Activated CD8-positive, alpha-beta T cell treated with anti-CD3 and anti-CD28 coated beads for 36 hours (primary cell): ENCODE measurements at regions not wholly inside any gene's neighbourhood (a gene's known extent, or its start where the extent isn't known, plus 50 kb on each side); places are given as distances from the start of the nearest gene placed in this dataset.

Source experiments
- ATAC-seq: fragments of 200-7000 bp; cut with Tn5 transposase; one replicate; pipeline ENCODE4 v1.10.0; 2021; ENCODE audit warnings: mild to moderate bottlenecking, moderate library complexity
- CTCF ChIA-PET: fragments of 350-600 bp; sonication (Branson Sonifier 250); formaldehyde crosslinking; loops from one replicate; lab custom pipeline; 2021; ENCODE audit warnings: antibody characterized with exemption; lab: Charles Lee
- POLR2A ChIA-PET: fragments of 350-600 bp; sonication (Branson Sonifier 250); formaldehyde crosslinking; loops from one replicate; lab custom pipeline; 2021; ENCODE audit warnings: antibody characterized with exemption; lab: Charles Lee
- DNase-seq: peaks from one replicate; pipeline ENCODE4 v3.0.0-alpha.2; 2020
- H3K27ac Mint-ChIP-seq: one replicate; pipeline ENCODE4 v1.8.0; 2021; ENCODE audit warnings: mild to moderate bottlenecking, mixed read lengths
- H3K27me3 Mint-ChIP-seq: one replicate; pipeline ENCODE4 v1.8.0; 2021; ENCODE audit warnings: mixed read lengths
- H3K36me3 Mint-ChIP-seq: one replicate; pipeline ENCODE4 v1.8.0; 2021; ENCODE audit warnings: low read depth, mixed read lengths
- H3K4me1 Mint-ChIP-seq: one replicate; pipeline ENCODE4 v1.8.0; 2021; ENCODE audit warnings: low read depth, mixed read lengths
- H3K4me3 Mint-ChIP-seq: one replicate; pipeline ENCODE4 v1.8.0; 2021; ENCODE audit warnings: mild to moderate bottlenecking, moderate library complexity, mixed read lengths
- H3K9me3 Mint-ChIP-seq: one replicate; pipeline ENCODE4 v1.8.0; 2021; ENCODE audit warnings: mixed read lengths
- intact Hi-C: fragments of 100-400 bp; cut with micrococcal nuclease; formaldehyde crosslinking; loops from one replicate; pipeline ENCODE4 v1.10.0; 2022
- TF ChIP-seq, protein P1 (sequence below): fragments of 200-600 bp; IDR thresholded peaks from one replicate; pipeline ENCODE4 v1.8.0; 2022; ENCODE audit warnings: antibody characterized with exemption, mild to moderate bottlenecking

GRCh38 chr1:221565711-221566110, 176.2 kb downstream of the DUSP10 start:
- ChIA-PET POLR2A (no interaction called here), CTCF (no interaction called here)
- Mint-ChIP-seq H3K27me3 (peaks cover under 1% of the 10 kb centered on the region), H3K36me3 (no peaks in the 10 kb centered on the region), H3K9me3 (no peaks in the 10 kb centered on the region), H3K4me3 (no peak overlapping the region), H3K4me1 (no peaks in the 10 kb centered on the region), H3K27ac (no peak overlapping the region)
- DNase-seq (no peak), ATAC-seq (no peak)
- TF ChIP-seq, protein P1, sequence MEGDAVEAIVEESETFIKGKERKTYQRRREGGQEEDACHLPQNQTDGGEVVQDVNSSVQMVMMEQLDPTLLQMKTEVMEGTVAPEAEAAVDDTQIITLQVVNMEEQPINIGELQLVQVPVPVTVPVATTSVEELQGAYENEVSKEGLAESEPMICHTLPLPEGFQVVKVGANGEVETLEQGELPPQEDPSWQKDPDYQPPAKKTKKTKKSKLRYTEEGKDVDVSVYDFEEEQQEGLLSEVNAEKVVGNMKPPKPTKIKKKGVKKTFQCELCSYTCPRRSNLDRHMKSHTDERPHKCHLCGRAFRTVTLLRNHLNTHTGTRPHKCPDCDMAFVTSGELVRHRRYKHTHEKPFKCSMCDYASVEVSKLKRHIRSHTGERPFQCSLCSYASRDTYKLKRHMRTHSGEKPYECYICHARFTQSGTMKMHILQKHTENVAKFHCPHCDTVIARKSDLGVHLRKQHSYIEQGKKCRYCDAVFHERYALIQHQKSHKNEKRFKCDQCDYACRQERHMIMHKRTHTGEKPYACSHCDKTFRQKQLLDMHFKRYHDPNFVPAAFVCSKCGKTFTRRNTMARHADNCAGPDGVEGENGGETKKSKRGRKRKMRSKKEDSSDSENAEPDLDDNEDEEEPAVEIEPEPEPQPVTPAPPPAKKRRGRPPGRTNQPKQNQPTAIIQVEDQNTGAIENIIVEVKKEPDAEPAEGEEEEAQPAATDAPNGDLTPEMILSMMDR: no peak
- intact Hi-C loops: no loop called here

- H3K9me3 Mint-ChIP-seq: no peaks in the 10 kb centered on the region
- H3K36me3 Mint-ChIP-seq: no peaks in the 10 kb centered on the region
- no peak overlapping the region for H3K27ac Mint-ChIP-seq
- ChIA-PET CTCF (no interaction called here), POLR2A (no interaction called here)
- TF ChIP-seq, protein P1: no peak
- intact Hi-C loops: no loop called here
- H3K4me1 Mint-ChIP-seq: no peaks in the 10 kb centered on the region
- ATAC-seq (no peak), DNase-seq (no peak)
- H3K27me3 Mint-ChIP-seq: no peaks in the 10 kb centered on the region
- no peak overlapping the region for H3K4me3 Mint-ChIP-seq
Measured at GRCh38 chr1:221567859-221568507, 173.9 kb downstream of the DUSP10 start.

DNA sequence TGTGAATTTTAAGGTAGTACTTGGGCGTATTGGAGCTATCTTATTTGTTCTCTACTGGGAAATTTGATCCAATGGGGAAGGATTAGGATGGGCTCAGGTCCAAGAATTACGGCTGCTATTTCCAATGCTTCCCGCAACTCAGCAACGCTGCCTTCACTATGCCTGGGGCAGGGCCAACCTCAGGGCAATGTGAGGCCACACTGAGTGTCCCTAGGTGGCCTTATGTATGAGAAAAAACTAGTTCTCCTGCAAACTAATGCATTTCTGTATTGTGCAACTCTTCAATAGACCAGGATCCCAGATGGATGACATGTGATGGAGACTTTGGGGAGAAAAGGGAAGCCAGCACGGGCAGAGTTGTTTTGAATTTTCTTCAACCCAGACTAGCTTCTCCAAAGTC, 168.1 kb downstream of the DUSP10 start:
- ChIA-PET CTCF (no interaction called here), POLR2A (no interaction called here)
- no peak overlapping the region for H3K4me3 Mint-ChIP-seq
- no peak for DNase-seq
- H3K27me3 Mint-ChIP-seq: no peaks in the 10 kb centered on the region
- ATAC-seq: no peak
- TF ChIP-seq, protein P1: no peak
- no peak overlapping the region for H3K27ac Mint-ChIP-seq
- H3K36me3 Mint-ChIP-seq: no peaks in the 10 kb centered on the region
- intact Hi-C loops: no loop called here
- H3K4me1 Mint-ChIP-seq: no peaks in the 10 kb centered on the region
- no peaks in the 10 kb centered on the region for H3K9me3 Mint-ChIP-seq

GRCh38 chr1:221574529-221574928, 167.4 kb downstream of the DUSP10 start:
- DNase-seq (no peak), ATAC-seq (no peak)
- TF ChIP-seq, protein P1: no peak
- Mint-ChIP-seq H3K4me3 (no peak overlapping the region), H3K36me3 (no peaks in the 10 kb centered on the region), H3K9me3 (no peaks in the 10 kb centered on the region), H3K27ac (no peak overlapping the region), H3K4me1 (no peaks in the 10 kb centered on the region), H3K27me3 (no peaks in the 10 kb centered on the region)
- ChIA-PET CTCF (no interaction called here), POLR2A (no interaction called here)
- intact Hi-C loops: no loop called here

GRCh38 chr1:221575605-221576004, 166.3 kb downstream of the DUSP10 start:
- H3K36me3 Mint-ChIP-seq: no peaks in the 10 kb centered on the region
- H3K4me1 Mint-ChIP-seq: no peaks in the 10 kb centered on the region
- ChIA-PET CTCF (no interaction called here), POLR2A (interaction anchor here (0.7 kb wide), 2 partner anchors 25 to 681 kb away, joined by 3 read pairs; no protein-coding TSS in a partner anchor)
- no peak overlapping the region for H3K4me3 Mint-ChIP-seq
- H3K9me3 Mint-ChIP-seq: no peaks in the 10 kb centered on the region
- DNase-seq (no peak), ATAC-seq (no peak)
- TF ChIP-seq, protein P1: no peak
- H3K27ac Mint-ChIP-seq: no peak overlapping the region
- no peaks in the 10 kb centered on the region for H3K27me3 Mint-ChIP-seq
- intact Hi-C loops: no loop called here
